ENCODE measurements at regions not wholly inside any gene's neighbourhood (a gene's known extent, or its start where the extent isn't known, plus 50 kb on each side); places are given as distances from the start of the nearest gene placed in this dataset.
"Not testable (repeated sequence)": the region's sequence is repeated elsewhere in the genome, so short reads cannot be mapped to it uniquely, and the experiment has no call there.

GRCh38 chr7:51589111-51589510, 272.5 kb upstream of the COBL start:
- no peak for DNase-seq

GRCh38 chr7:51587604-51588003, 271.0 kb upstream of the COBL start:
- no peak for DNase-seq

- DNase-seq = no peak
Measured at GRCh38 chr7:51577390-51577789, 260.8 kb upstream of the COBL start.

GRCh38 chr7:51569581-51569980, 253.0 kb upstream of the COBL start:
- DNase-seq = no peak

GRCh38 chr7:51569176-51569575, 252.6 kb upstream of the COBL start:
- no peak for DNase-seq

GRCh38 chr7:51551070-51551469, 234.5 kb upstream of the COBL start:
- DNase-seq = no peak

- DNase-seq = no peak
Measured at GRCh38 chr7:51545131-51545530, 228.5 kb upstream of the COBL start.

GRCh38 chr7:51543801-51544553, 227.4 kb upstream of the COBL start:
- DNase-seq = no peak

GRCh38 chr7:51540906-51541305, 224.3 kb upstream of the COBL start:
- not testable (repeated sequence) for DNase-seq

GRCh38 chr7:51539840-51540239, 223.2 kb upstream of the COBL start:
- DNase-seq = no peak

GRCh38 chr7:51528172-51528571, 211.6 kb upstream of the COBL start:
- DNase-seq = no peak

GRCh38 chr7:51521694-51522312, 205.2 kb upstream of the COBL start:
- DNase-seq = no peak

- DNase-seq = no peak
Measured at GRCh38 chr7:51521054-51521453, 204.4 kb upstream of the COBL start.

- no peak for DNase-seq
Measured at GRCh38 chr7:51518646-51519045, 202.0 kb upstream of the COBL start.

GRCh38 chr7:51517187-51517586, 200.6 kb upstream of the COBL start:
- DNase-seq = no peak

GRCh38 chr7:51501620-51502019, 185.0 kb upstream of the COBL start:
- no peak for DNase-seq

- no peak for DNase-seq
Measured at GRCh38 chr7:51482976-51483375, 166.4 kb upstream of the COBL start.

GRCh38 chr7:51481421-51481820, 164.8 kb upstream of the COBL start:
- DNase-seq = no peak

GRCh38 chr7:51477819-51478218, 161.2 kb upstream of the COBL start:
- no peak for DNase-seq

GRCh38 chr7:51477323-51477722, 160.7 kb upstream of the COBL start:
- no peak for DNase-seq

GRCh38 chr7:51476026-51476425, 159.4 kb upstream of the COBL start:
- no peak for DNase-seq

GRCh38 chr7:51472873-51473272, 156.3 kb upstream of the COBL start:
- no peak for DNase-seq

- DNase-seq = no peak
Measured at GRCh38 chr7:51471981-51472296, 155.3 kb upstream of the COBL start.

- no peak for DNase-seq
Measured at GRCh38 chr7:51471210-51471980, 154.8 kb upstream of the COBL start.

Data from activated CD4-positive, alpha-beta T cell treated with anti-CD3 and anti-CD28 coated beads, Interleukin-2, amount 50 U/mL, for 1 hour (primary cell).